ENCODE measurements at regions not wholly inside any gene's neighbourhood (a gene's known extent, or its start where the extent isn't known, plus 50 kb on each side); places are given as distances from the start of the nearest gene placed in this dataset.
"Not testable (repeated sequence)": the region's sequence is repeated elsewhere in the genome, so short reads cannot be mapped to it uniquely, and the experiment has no call there.

DNA sequence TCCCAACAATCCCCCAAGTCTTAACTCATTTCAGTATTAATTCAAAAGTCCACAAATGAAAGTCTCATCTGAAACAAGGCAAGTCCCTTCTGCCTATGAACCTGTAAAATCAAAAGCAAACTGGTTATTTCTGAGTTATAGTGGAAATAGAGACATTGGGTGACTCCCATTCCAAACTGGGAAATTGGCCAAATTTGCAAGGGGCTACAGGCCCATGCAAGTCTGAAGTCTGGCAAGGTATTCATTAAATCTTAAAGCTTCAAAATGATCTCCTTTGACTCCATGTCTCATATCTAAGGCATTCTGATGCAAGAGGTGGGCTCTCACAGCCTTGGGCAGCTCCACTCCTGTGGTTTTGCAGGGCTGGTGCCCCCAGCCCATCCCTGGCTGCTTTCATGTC lies 167.9 kb downstream of the HTR1A start:
- DNase-seq (ENCODE audit: low read depth, low spot score) = no peak
- no peaks in the 10 kb centered on the region for H3K36me3 Mint-ChIP-seq (ENCODE audit: low read depth)
- peaks cover 12% of the 10 kb centered on the region for H3K27me3 Mint-ChIP-seq (ENCODE audit: low read depth)
- H3K9me3 Mint-ChIP-seq = peaks cover 6% of the 10 kb centered on the region
- H3K27ac Mint-ChIP-seq (ENCODE audit: unreplicated experiment) = no peak overlapping the region
- H3K4me1 Mint-ChIP-seq = no peaks in the 10 kb centered on the region
- H3K4me3 Mint-ChIP-seq = no peak overlapping the region
- no peak for TF ChIP-seq CTCF (conservative IDR thresholded peaks at IDR 0.05)

DNA sequence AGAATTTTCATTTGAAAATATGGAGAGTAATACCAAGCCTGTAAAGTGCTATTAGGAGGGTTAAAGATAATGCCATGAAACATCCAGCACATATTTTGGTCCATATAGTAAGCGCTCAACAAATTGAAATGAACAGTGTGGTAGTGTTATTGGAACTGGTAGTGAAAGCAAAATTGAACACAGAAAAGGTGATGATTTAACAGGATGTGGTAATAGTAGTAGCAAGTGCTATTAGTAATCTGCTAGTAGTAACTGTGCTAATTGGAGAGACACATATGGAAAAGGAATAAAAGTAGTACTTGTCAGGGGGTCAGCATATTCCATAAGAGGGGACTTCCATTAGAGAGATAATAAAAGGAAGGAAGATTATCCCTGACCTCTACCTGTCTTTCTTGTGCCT lies 187.3 kb downstream of the HTR1A start:
- H3K9me3 Mint-ChIP-seq = no peaks in the 10 kb centered on the region
- H3K36me3 Mint-ChIP-seq (ENCODE audit: low read depth) = no peaks in the 10 kb centered on the region
- TF ChIP-seq CTCF (conservative IDR thresholded peaks at IDR 0.05) = no peak
- H3K4me1 Mint-ChIP-seq = no peaks in the 10 kb centered on the region
- H3K4me3 Mint-ChIP-seq = no peak overlapping the region
- H3K27ac Mint-ChIP-seq (ENCODE audit: unreplicated experiment) = no peak overlapping the region
- no peaks in the 10 kb centered on the region for H3K27me3 Mint-ChIP-seq (ENCODE audit: low read depth)
- DNase-seq (ENCODE audit: low read depth, low spot score) = no peak

GRCh38 chr5:63768221-63768620 lies 194.0 kb downstream of the HTR1A start:
- H3K4me1 Mint-ChIP-seq = no peaks in the 10 kb centered on the region
- no peaks in the 10 kb centered on the region for H3K9me3 Mint-ChIP-seq
- H3K4me3 Mint-ChIP-seq = no peak overlapping the region
- no peak for TF ChIP-seq CTCF (conservative IDR thresholded peaks at IDR 0.05)
- no peak for DNase-seq (ENCODE audit: low read depth, low spot score)
- H3K27me3 Mint-ChIP-seq (ENCODE audit: low read depth) = no peaks in the 10 kb centered on the region
- no peaks in the 10 kb centered on the region for H3K36me3 Mint-ChIP-seq (ENCODE audit: low read depth)
- no peak overlapping the region for H3K27ac Mint-ChIP-seq (ENCODE audit: unreplicated experiment)

DNA sequence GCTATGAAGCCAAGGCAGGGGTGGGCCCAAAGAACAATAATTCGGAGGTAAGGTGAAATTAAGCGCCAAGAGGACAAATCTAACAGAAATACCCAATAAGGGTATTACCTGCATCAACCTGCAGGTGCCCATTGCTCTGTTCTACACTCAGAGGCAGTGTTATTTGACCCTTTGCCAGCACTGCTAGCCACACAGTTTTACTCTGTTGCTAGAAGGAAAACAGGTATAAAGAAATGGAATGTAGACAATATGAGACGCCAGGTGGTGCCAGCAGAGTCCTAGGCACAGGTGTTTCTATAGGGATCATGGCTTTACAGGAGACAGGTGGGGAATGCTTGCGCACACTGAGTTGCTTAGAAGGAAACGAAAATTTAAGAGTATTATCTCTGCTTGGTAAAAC lies 201.3 kb downstream of the HTR1A start:
- Mint-ChIP-seq H3K4me1 (no peaks in the 10 kb centered on the region), H3K27ac (ENCODE audit: unreplicated experiment) (no peak overlapping the region), H3K4me3 (no peak overlapping the region), H3K9me3 (no peaks in the 10 kb centered on the region), H3K36me3 (ENCODE audit: low read depth) (no peaks in the 10 kb centered on the region), H3K27me3 (ENCODE audit: low read depth) (no peaks in the 10 kb centered on the region)
- no peak for DNase-seq (ENCODE audit: low read depth, low spot score)
- TF ChIP-seq CTCF (conservative IDR thresholded peaks at IDR 0.05) = no peak

DNA sequence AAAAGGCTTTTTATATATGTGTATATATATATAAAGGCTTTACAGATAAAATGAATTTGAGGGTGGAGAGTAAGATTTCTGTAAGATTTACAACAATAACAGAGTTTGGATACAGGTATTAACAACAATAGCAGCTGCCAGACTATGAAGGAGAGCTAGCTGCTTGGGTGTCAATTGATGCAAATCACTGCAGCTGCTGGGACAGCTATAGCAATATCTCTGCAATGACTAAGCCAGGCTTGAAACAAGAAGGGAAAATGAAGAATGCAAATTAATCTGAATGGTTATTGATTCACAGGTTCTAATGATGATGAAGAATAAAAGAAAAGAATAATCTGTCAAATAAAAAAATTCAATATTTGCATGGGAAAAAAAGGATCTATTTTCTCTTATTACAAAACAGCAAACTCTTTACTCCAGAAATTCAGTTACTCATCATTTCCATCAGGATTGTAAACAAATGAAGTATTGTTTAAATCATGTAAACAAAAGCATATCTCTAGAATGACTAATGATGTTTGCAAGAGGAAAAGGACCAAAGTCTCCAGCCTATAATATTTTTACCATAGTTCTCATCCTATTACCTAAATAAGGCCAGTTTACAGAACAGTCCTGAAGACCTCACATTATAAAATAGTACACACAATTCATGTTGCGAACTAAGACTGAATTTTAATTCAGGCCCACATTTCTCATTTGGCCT lies 219.0 kb downstream of the HTR1A start:
- no peak for TF ChIP-seq CTCF (conservative IDR thresholded peaks at IDR 0.05)
- no peak overlapping the region for H3K4me3 Mint-ChIP-seq
- no peaks in the 10 kb centered on the region for H3K4me1 Mint-ChIP-seq
- DNase-seq (ENCODE audit: low read depth, low spot score) = no peak
- no peaks in the 10 kb centered on the region for H3K9me3 Mint-ChIP-seq
- no peaks in the 10 kb centered on the region for H3K36me3 Mint-ChIP-seq (ENCODE audit: low read depth)
- H3K27ac Mint-ChIP-seq (ENCODE audit: unreplicated experiment) = no peak overlapping the region
- no peaks in the 10 kb centered on the region for H3K27me3 Mint-ChIP-seq (ENCODE audit: low read depth)

DNA sequence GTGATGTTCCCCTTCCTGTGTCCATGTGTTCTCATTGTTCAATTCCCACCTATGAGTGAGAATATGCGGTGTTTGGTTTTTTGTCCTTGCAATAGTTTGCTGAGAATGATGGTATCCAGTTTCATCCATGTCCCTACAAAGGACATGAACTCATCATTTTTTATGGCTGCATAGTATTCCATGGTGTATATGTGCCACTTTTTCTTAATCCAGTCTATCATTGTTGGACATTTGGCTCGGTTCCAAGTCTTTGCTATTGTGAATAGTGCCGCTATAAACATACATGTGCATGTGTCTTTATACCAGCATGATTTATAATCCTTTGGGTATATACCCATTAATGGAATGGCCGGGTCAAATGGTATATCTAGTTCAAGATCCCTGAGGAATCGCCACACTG lies 229.4 kb downstream of the HTR1A start:
- H3K27ac Mint-ChIP-seq (ENCODE audit: unreplicated experiment); H3K4me3 Mint-ChIP-seq; H3K9me3 Mint-ChIP-seq; H3K27me3 Mint-ChIP-seq (ENCODE audit: low read depth); DNase-seq (ENCODE audit: low read depth, low spot score); H3K36me3 Mint-ChIP-seq (ENCODE audit: low read depth); H3K4me1 Mint-ChIP-seq: not testable (repeated sequence)
